HEK293T (cell line): ENCODE measurements at regions not wholly inside any gene's neighbourhood (a gene's known extent, or its start where the extent isn't known, plus 50 kb on each side); places are given as distances from the start of the nearest gene placed in this dataset.

ENCODE experiments used
- ARNT ChIP-seq: fragments of 450-650 bp; IDR thresholded peaks from 2 replicates; pipeline ENCODE4 v1.6.1; 2017; ENCODE audit warnings: mild to moderate bottlenecking
- BHLHE40 ChIP-seq: fragments of 450-650 bp; IDR thresholded peaks from 2 replicates; pipeline ENCODE4 v1.6.1; 2016; ENCODE audit warnings: mild to moderate bottlenecking, moderate library complexity, borderline replicate concordance
- ELF4 ChIP-seq: fragments of 450-650 bp; IDR thresholded peaks from 2 replicates; pipeline ENCODE4 v1.6.1; 2017; ENCODE audit warnings: antibody characterized with exemption
- FOXA1 ChIP-seq: fragments of 450-650 bp; IDR thresholded peaks from 2 replicates; pipeline ENCODE4 v1.6.1; 2016; ENCODE audit warnings: mild to moderate bottlenecking
- FOXM1 ChIP-seq: fragments of 450-650 bp; IDR thresholded peaks from 2 replicates; pipeline ENCODE4 v1.6.1; 2017; ENCODE audit warnings: mild to moderate bottlenecking, borderline replicate concordance
- L3MBTL2 ChIP-seq: fragments of 450-650 bp; conservative IDR thresholded peaks from 2 replicates; pipeline ENCODE4 v1.6.1; 2016; ENCODE audit warnings: mild to moderate bottlenecking
- NFRKB ChIP-seq: fragments of 450-650 bp; IDR thresholded peaks from 2 replicates; pipeline ENCODE4 v1.6.1; 2016; ENCODE audit warnings: mild to moderate bottlenecking, moderate library complexity
- PKNOX1 ChIP-seq: fragments of 450-650 bp; IDR thresholded peaks from 2 replicates; pipeline ENCODE4 v1.6.1; 2016
- SP1 ChIP-seq: fragments of 450-650 bp; IDR thresholded peaks from 2 replicates; pipeline ENCODE4 v1.6.1; 2017
- SUZ12 ChIP-seq: fragments of 450-650 bp; IDR thresholded peaks from 2 replicates; pipeline ENCODE4 v1.6.1; 2016; ENCODE audit warnings: mild to moderate bottlenecking
- TARDBP ChIP-seq: fragments of 450-650 bp; IDR thresholded peaks from 2 replicates; pipeline ENCODE4 v1.6.1; 2016

- TF ChIP-seq ELF4 (no peak), BHLHE40 (no peak), SUZ12 (no peak), FOXA1 (no peak), L3MBTL2 (no peak), FOXM1 (no peak), ARNT (no peak), PKNOX1 (no peak), TARDBP (no peak), SP1 (no peak), NFRKB (no peak)
These were observed 404.4 kb downstream of the MAFB start for GRCh38 chr20:40284611-40285010.
